ENCODE measurements at regions not wholly inside any gene's neighbourhood (a gene's known extent, or its start where the extent isn't known, plus 50 kb on each side); places are given as distances from the start of the nearest gene placed in this dataset.

DNA sequence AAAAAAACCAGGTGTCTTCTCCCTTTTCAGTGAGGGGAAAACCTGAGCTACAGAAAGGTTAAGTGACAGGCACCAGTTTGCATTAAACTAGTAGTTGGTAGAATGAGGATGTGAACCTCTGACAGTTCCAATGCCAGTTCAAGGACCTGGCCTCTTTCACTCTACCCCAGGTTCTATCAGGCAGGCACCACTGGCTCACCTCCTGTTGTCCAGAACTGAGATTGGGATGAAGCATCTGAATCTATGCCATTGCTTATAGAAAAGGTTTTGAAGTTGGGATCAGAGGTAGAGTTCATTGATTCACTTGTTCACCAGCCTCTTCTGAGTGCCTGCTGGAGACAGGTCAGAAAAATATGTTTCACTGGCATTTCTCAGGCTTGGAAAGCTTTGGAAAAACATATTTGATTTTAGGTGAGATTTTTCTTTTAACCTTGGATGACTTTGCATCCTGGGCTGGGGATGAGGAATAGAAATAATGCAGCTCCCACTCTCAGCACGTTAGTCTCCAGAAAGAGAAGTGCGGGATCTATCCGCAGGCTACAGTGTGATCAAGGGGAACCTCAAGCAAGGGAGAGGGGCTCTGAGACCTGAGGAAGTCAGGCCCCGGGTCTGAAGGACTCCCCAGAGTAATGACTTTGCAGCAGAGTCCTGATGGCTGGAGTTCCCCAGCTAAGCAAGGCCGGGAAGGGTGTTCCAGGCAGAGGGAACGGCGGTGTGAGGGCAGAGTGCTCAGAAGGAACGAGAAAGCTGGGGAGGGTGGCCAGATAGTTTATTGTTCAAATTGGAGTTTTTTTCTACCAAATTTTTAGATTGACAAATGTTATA lies 250.3 kb downstream of the MYCN start:
- TF ChIP-seq, protein P1, sequence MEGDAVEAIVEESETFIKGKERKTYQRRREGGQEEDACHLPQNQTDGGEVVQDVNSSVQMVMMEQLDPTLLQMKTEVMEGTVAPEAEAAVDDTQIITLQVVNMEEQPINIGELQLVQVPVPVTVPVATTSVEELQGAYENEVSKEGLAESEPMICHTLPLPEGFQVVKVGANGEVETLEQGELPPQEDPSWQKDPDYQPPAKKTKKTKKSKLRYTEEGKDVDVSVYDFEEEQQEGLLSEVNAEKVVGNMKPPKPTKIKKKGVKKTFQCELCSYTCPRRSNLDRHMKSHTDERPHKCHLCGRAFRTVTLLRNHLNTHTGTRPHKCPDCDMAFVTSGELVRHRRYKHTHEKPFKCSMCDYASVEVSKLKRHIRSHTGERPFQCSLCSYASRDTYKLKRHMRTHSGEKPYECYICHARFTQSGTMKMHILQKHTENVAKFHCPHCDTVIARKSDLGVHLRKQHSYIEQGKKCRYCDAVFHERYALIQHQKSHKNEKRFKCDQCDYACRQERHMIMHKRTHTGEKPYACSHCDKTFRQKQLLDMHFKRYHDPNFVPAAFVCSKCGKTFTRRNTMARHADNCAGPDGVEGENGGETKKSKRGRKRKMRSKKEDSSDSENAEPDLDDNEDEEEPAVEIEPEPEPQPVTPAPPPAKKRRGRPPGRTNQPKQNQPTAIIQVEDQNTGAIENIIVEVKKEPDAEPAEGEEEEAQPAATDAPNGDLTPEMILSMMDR (conservative IDR thresholded peaks at IDR 0.05 in 1 of 2, IDR thresholded peaks at IDR 0.05 in 1 of 2; ENCODE audit: extremely low read depth in 1 of 2, insufficient read depth in 1 of 2, low read depth in 1 of 2, low read length in 2 of 2) = no peak
- no peak for TF ChIP-seq EZH2 (IDR thresholded peaks at IDR 0.05; ENCODE audit: borderline replicate concordance, low read length)
